Stimulated activated CD4-positive, alpha-beta T cell treated with anti-CD3 and anti-CD28 coated beads, Interleukin-12 subunit alpha, Interleukin-12 subunit beta, amount 100 ng/mL, for 48 hours (primary cell): ENCODE measurements at regions not wholly inside any gene's neighbourhood (a gene's known extent, or its start where the extent isn't known, plus 50 kb on each side); places are given as distances from the start of the nearest gene placed in this dataset.

ENCODE experiments used
- DNase-seq, 3 donors: peaks; one replicate each; pipeline ENCODE4 v3.0.0-alpha.2; 2020; ENCODE audit warnings: low read depth in 2 of 3, low spot score in 1 of 3

DNA sequence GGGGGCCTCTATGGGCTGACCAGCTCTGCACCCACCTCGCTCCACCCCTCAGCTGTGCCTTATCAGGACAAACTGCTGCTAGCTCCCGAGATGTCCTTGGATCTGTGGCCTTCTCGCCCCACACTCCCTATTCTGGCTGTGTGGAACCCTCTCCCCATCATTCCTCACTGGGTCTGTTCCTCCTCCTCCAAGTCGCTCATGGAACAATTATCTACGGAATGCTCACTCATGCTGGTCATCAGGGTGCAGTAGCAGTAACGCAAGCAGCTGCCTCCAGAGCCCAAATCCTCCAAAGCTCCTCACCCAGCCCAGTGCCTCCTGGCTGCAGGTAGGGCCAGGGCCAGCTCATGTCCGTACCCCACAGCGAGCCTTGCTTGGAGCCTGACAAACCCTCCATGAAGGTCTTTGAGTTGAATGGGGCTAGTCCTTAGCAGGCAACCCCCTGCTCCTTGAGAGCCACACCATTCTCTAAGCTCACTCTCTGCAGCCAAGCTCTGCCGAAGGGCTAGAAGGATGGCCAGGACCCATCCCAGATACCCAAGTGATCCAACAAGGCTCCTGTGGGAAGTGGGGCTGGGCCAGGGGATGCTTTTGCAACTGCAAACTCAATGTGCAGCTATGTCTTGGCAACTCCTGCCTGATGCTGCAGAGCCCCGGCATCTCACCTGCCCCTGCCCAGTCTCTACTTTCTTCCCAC lies 977.8 kb downstream of the TBC1D22A start:
- DNase-seq, result no peak

DNA sequence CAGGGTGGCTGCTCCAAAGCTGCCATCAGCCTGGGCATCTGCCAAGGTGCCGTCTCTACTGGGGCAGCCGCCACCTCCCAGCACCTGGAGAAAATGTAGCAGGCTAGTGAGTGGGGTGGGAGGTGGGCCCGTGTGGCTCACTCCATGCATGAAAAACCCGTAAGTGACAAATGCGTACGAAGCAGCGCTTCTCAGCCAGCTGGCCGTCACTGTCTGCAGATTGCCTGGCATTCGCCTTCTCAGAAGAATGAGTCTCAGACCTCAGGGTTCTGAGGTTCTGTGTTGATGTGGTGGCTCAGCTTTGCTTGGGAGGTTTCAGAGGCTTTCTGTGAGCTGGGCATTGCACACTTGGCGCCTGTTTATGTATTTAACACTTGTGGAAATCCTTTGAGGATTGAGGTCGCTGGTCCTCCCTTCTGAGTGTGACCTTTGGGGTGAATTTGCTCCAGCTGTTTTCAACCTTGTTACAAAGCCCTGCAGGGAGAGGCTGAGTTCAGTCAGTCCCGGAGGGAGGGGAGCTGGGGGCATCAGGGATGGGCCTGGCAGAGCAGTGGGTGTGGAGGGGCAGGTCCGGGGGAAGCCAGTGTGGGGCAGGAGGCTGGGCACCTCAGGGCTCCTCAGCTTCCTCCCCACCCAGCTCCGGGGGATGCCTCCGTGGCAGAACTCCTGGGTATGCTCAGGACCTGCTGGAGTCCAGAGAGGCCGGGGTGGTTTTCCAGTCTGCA lies 977.0 kb downstream of the TBC1D22A start:
- DNase-seq, result no peak

DNA sequence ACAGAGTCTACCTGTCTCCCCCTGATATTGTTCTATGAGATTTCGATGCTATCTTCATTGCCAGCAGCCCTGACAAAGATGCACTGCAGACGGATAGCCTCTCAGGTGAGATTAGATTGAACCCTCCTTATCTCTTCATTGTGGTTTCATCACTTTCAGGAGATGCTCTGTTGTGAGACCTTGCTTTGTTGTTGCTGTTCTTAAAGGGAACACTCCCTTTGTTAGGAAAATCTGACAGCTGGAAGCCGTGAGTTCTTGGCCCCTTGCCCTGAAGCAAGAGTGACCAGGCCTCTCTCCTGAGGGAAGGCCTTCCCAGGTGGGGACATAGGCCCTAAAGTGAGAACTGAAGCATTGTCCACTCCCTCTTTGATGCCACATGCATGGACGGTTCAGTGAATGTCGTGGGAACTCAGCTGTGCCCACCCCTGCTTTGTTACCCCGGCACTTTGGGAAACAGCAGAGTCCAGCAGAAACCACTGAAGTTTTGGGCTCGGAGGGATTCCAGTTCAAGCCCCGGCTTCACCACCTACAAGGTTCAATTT lies 976.1 kb downstream of the TBC1D22A start:
- no peak for DNase-seq

DNA sequence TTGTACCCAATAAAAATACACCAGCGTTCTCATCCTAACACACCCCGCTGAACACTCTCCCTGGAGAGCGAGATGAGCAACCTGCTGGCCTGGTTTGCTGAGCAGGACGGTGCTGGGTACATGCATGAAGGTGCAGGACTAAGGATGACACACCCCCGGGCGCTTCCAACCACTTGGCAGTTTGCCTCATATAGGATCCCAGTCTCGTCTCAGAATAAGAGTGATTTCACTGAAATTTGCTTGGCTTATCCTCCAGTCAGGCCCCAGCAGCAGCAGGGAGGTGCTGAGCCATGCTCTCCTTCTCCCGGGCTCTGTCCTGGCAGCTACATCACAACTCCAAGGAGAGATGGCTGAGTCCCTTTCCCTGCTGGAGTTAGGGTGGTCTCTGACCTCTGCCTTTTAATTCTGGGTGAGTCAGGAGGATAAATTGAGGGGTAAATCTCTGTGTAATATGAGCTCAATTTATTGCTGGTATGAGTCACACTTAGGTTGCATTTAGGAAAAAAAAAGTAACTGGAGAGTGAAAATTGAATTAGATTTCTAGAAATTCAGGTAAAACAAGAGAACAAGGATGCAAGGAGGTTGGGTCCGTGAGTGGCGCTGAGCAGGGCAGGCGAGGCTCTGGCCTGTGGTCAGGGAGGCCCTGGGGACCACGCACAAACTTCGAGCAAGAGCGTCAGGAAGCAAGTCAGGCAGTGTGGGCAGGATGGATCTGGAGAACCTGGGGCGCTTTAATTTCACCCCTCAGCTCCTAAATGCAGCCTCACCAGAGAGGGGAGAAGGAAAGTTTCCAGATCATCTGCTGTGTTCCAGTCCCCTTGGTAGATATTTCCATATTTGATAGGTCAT lies 974.0 kb downstream of the TBC1D22A start:
- no peak for DNase-seq

DNA sequence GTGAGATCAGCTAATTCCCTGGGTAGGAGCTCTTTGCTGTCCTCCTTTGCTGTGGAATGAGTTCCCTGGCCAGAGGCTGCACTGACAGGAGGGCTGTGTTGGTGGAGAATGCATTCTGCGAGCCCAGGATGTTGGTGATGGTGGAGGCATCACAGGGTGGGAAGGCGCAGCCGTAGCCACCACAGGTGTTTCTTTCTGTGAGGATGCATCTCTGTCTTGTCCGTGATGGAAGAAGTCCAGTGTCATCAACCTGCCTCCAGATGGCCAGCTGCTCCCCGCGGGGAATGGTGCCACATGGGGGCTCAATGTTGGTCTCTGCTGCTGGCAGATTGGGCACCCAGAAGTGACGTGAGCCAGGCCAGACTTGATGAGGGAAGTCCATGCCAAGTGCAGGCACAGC lies 972.1 kb downstream of the TBC1D22A start:
- no peak for DNase-seq

DNA sequence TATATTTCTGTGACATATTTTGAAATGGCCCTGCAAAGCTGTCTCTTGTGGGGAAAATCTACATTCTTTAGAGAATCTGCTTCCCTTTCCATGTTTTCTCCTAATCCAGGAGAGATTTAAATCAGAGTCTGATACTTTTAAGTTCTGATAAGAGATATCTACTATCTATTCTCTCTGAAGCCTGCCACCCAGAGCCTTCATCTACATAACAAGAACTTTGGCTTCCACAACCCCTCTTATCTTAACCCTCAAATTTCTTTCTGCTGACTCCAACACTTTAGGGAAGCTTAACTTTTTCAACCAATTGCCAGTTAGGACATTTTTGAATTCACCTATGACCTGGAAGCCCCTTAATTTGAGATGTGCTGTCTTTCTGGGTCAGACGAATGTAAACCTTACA lies 965.2 kb downstream of the TBC1D22A start:
- DNase-seq, result no peak

DNA sequence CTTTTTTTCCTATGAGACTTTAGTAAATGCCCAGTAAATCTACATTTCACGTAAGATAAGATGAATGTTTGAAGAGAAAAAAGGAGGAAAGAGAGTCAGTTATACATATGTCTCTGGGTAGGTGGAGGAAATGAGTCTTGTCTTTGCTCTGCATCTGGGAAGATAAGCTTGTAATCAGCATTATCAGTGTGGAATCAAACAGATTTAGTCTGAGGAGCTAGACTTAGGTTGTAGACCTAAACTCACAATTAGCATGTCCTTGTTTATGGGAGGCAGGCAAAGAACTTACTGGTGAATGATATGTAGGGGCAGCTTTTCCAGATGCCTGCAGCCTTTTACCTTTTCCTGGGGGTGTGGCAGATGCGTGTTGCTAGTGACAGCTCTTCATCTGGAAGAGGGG lies 962.3 kb downstream of the TBC1D22A start:
- no peak for DNase-seq

DNA sequence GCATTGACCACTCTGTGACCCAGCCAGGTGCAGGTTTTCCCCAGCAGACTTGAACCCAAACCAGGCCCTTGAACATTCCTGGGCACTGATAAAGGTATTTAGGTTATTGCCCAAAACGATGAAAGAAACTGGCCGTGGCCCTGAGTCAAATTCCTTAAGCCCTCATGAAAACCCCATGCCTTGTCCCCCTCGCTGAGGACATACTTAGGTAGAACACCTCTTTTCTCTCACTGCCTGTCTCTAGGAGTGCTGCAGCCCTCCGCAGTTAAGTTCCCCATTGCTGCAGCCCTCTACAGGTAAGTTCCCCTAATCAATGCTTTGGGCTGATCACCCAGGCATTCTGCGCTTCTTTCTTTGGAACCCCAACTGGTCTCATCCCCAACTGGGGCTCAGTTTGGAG lies 961.6 kb downstream of the TBC1D22A start:
- DNase-seq, result no peak

DNA sequence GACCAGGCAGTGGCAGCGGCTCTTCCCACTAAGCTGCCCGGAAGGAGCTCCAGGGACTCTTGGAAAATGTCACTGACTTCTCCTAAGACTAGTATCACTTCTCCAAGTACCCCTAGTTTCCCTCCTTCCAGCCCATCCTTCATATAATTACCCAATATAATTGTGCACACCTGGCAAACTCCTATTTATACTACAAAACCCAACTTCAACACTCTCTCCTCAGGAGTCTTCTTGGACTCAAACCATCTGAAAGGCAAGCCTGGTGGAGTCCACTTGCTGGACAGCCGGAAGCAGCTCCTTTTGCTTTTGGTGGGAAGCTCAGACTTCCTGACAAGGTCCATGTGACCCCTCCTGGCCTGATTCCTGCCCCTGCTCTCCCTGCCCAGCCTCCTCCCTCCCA lies 955.9 kb downstream of the TBC1D22A start:
- DNase-seq, result no peak

DNA sequence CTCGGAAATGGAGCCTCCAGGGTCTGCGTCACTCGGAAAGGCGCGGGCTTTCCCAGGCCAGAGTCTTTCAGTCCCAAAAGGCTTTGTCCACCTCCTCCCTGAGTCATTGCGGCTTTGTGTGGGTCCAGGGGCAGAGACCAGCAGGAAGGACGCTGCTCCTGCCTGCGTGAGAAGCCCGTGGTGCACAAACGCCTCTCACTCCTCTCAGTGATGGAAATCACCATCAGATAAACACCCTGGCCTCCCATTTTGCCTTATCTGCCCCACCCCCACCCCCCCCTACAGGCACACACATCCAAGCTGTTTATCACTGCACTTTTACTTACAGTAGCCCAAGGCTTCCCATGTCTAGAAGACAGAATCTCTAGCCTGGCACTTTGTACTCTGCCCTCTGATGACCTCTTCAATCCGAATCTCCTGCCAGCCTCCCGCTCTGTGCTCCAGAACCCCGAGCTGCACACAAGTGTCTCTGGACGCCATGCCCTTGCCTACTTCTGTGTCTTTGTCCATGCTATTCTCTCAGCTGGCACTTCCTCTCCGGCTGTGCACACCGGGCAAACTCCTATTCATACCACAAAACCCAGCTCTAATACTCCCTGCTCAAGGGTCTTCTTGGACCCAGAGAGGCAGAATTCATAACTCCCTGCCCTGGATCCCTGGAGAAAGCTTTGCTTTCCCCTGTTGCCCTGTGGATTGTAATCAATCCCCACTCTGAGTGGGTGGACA lies 954.6 kb downstream of the TBC1D22A start:
- DNase-seq, result no peak

DNA sequence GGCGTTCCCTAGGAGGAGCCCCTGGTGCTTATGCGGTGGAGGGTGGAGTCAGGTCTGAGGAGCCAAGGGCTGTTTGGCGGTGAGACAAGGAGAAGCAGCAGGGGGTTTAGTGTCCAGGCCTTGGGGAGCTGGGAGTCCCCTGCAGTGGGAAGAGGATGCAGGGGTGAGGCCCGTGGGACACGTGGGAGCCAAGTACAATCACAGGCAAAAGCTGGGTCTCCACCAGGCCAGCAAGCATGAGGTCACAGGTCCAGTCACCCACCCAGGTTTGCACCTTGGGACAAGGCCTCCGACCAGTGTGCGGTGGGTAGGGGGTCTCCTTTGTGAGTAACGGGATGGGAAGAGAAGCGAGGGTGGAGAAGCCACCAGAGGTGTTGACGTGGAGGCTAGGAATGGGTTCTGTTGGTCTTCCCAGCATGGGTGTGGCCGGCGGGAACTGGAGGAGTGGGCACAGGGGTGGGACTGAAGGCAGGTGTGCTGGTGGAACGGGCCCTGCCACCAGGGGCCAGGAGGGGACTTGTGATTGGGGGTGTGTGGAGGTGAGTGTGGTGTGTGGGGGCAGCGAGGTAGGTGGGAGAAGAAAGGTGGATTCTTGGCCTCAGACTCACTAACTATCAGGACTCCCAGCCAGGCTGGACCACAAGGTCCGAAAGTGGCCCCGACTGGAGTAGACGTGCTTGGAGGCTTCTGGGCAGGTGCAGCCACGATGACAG lies 953.6 kb downstream of the TBC1D22A start:
- no peak for DNase-seq

DNA sequence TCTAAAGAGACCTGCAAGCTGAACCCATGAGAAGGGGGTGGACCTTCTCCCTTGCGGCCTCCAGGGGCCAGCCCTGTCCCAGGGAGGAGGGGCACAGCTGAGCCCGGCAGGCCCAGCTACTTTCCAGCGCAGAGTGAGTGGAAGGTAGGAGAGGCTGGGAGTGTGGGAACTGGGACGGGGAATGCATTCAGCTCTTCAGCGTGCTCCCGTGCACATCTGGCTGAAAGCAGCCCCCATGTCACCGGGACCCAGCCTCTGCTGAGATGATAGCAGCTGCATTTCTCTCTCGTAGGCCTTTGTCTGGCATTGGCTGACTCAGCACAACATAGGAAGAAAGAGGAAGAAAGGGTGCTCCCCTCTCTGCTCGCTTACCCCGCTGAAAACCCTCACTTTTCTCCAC lies 951.5 kb downstream of the TBC1D22A start:
- no peak for DNase-seq

DNA sequence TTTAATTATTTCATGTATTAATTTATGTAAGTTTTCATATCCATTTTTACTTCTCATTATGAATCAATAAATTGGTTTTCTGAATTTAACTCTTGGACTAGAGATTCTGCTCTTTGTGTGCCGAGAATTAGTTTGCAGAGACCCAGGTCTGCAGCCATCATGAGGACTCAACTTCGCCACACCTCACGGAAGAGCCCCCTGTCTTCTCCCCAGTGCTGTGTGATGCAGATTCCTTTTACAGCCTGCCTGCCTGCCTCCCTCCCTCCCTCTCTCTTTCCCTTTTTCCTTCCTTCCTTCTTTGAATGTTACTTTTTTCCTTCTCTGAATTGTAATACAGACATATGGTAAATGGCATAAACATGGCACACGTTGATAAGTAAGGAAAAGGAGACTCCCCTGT lies 947.7 kb downstream of the TBC1D22A start:
- no peak for DNase-seq

DNA sequence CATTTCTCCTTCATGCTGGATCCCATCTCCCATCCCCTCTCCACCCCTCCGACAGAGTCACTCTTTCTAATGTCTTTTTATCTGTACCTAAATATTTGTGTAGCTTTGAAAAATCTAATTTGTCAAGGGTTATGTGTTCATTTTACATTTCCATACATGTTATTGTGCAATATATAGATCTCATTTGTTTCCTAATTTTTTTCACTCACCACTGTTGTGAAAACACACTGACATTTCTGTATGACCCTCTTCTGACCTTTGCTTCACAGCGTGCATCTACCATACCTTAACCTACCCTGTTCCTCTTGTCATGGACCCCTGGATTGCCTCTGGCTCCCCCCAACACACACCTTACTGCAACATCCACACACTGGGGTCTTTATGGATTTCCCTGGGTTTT lies 942.9 kb downstream of the TBC1D22A start:
- DNase-seq, result no peak

DNA sequence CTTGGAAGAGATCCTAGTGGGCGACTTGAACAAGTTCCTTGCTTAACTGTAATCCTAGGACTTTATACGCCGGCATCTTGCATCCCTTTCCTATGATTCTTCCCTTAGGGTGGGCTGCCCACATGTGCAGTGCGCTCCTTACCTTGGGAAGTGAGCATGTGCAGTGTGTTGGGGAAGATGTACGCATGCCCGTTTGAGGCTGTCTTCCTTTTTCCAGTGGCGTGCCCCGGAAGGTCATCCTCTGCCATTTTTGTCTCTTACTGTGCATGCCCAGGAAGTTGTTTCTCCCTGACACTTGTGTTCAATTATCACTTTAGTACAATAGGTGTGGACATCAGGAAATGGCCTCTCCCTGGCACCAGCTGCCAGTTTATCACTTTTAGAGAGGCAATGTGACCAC lies 936.5 kb downstream of the TBC1D22A start:
- no peak for DNase-seq

DNA sequence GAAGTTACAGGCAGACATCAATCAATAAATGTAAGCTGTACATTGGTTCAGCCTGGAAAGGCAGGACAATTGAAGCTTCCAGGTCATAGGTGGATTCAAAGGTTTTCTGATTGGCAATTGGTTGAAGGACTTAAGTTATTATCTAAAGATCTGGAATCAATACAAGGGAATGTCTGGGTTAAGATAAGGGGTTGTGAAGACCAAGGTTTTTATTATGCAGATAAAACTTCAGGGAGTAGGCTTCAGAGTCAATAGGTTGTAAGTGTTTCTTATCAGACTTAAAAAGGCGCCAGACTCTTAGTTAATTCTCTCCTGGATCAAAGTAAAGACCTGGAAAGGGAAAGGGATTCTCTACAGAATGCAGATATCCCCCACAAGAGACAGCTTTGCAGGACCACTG lies 935.4 kb downstream of the TBC1D22A start:
- DNase-seq, result no peak

DNA sequence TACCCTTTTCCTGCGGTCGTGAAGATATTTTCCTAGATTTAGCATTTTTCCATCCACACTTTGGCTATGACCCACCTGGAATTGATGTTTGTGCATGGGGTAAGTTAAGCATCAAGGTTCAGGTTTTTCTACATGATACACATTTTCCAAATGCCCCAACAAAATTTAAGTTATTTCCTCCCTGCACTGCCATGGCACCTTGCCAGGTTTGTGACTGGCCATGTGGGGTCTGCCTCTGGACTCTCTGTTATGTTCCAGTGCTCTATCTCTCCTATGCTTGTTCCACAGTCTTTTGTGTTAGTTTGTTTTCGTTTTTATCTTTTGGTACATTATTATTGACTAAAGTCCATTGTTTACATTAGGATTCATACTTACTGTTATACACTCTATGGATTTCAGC lies 934.3 kb downstream of the TBC1D22A start:
- no peak for DNase-seq

DNA sequence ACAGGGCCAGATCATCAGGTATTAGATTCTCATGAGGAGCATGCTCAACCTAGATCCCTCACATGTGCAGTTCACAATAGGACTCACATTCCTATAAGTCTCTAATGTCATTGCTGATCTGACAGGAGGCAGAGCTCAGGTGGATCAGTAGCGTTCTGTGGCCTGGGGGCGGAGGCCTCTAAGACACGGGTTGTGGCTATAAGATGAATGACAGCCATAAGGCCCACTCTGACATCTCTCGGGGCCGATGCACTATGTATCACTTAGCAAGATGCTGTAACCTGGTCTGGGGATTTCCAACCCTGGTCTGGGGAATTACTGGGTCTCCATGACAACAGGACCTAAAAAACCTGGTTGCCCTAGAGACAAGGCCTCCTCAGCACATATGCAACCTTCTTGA lies 932.7 kb downstream of the TBC1D22A start:
- DNase-seq, result no peak

DNA sequence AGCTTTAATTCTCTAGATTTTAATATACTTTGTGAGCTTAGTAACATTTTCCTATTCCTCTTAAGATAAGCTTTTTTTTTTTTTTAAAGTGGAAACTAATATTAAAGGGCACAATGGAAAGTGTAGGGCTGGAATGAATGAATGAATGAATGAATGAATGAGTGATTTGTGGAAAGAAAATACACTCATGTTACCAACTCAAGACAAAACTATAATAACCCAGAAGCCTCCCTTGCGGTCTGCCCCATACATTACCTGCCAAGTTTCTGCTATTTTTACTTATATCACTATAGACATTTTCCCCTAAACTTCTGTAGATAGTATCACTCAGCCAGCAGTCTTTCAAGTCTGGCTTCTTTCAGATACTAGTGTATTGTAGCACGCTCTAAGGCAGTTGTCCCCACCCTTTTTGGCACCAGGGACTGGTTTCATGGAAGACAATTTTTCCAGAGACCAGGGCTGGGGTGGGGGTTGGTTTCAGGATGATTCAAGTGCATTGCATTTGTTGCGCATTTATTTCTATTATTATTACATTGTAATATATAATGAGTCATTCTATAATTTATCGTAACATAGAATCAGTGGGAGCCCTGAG lies 932.2 kb downstream of the TBC1D22A start:
- no peak for DNase-seq

DNA sequence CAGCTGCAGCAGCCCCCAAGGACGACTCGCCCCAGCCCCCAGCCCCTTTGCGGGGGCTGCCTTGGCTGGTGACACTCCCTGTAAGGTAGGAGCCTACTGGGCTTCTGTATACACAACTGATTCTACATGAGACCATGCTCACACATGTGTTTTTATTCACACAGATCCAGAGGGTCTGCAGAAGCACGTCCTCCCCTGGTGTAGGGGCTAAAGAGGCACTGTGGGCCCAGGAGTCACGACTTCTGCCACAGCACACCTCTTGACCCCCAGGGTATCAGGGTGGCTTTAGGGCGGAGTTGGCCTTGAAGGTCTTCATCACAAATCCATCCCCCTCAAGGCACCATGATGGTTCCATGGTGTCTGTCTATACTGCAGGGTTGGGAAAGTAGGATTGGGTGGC lies 931.2 kb downstream of the TBC1D22A start:
- no peak for DNase-seq
